GM12878 (cell line): ENCODE measurements at regions not wholly inside any gene's neighbourhood (a gene's known extent, or its start where the extent isn't known, plus 50 kb on each side); places are given as distances from the start of the nearest gene placed in this dataset.

Experiments used
- ATAC-seq: fragments of 200-7000 bp; cut with Tn5 transposase; 3 replicates; pipeline ENCODE4 v1.9.1; 2020; ENCODE audit warnings: mild to moderate bottlenecking, moderate library complexity
- BruUV-seq: library from RNA; stranded (reverse); fragments of 400-500 nt; replicated peaks from 2 replicates; lab custom pipeline; 2021; lab: Mats Ljungman, UMichigan
- CTCF ChIA-PET: fragments of 300-600 bp; sonication (Branson Sonifier 250); formaldehyde crosslinking; extraction: SDS; loops from one replicate; lab custom pipeline; 2021; ENCODE audit warnings: inconsistent platforms; lab: Yijun Ruan, JAX
- POLR2A ChIA-PET: fragments of 350-600 bp; formaldehyde crosslinking; extraction: SDS; loops from one replicate; lab custom pipeline; 2021; ENCODE audit warnings: inconsistent platforms; lab: Charles Lee
- RAD21 ChIA-PET: fragments of 300-600 bp; sonication (Branson Sonifier 250); formaldehyde crosslinking; loops from one replicate; lab custom pipeline; 2023; ENCODE audit warnings: antibody characterized with exemption; ENCODE audit not compliant: unreplicated experiment; lab: Charles Lee
- SMC1A ChIA-PET: fragments of 300-600 bp; sonication (Branson Sonifier 250); formaldehyde crosslinking; loops from one replicate; lab custom pipeline; 2023; ENCODE audit not compliant: unreplicated experiment, uncharacterized antibody; lab: Charles Lee
- DNase-seq: peaks from one replicate; pipeline ENCODE4 v3.0.0-alpha.2; 2011; ENCODE audit warnings: low read depth, low spot score
- FAIRE-seq: peaks from 3 replicates; lab custom pipeline; 2011; peaks lifted over from hg19 to GRCh38; lab: Jason Lieb, UNC
- H2AFZ ChIP-seq: 2 replicates; pipeline ENCODE4 v1.6.0; 2011; ENCODE audit warnings: low read depth, low read length, control low read depth; ENCODE audit not compliant: control insufficient read depth
- H3K27ac ChIP-seq: 2 replicates; pipeline ENCODE4 v1.5.1; 2011; ENCODE audit warnings: control low read depth; ENCODE audit not compliant: control insufficient read depth, insufficient read depth
- H3K27me3 ChIP-seq, 2 experiments: replicated peaks in 1 of 2; 2 replicates each; pipeline versions ENCODE4 v1.6.0 to v1.6.1; 2011; ENCODE audit warnings: low read length in 1 of 2; ENCODE audit not compliant: control insufficient read depth in 2 of 2, insufficient read depth in 2 of 2
- H3K36me3 ChIP-seq, 2 experiments: 2 replicates each; pipeline ENCODE4 v1.5.1; 2011; ENCODE audit warnings: low read length in 1 of 2; ENCODE audit not compliant: control insufficient read depth in 2 of 2, insufficient read depth in 2 of 2
- H3K4me1 ChIP-seq: 2 replicates; pipeline ENCODE4 v1.6.1; 2011; ENCODE audit warnings: mild to moderate bottlenecking, low read length, moderate library complexity, mixed read lengths; ENCODE audit not compliant: control insufficient read depth, insufficient read depth
- H3K4me2 ChIP-seq: 2 replicates; pipeline ENCODE4 v1.6.0; 2011; ENCODE audit warnings: control low read depth; ENCODE audit not compliant: control insufficient read depth, insufficient read depth
- H3K4me3 ChIP-seq: fragments of 200-600 bp; sonication (generic); 2 replicates; pipeline ENCODE4 v1.5.1; 2016
- H3K79me2 ChIP-seq: 2 replicates; pipeline ENCODE4 v1.6.0; 2011; ENCODE audit warnings: low read length; ENCODE audit not compliant: control insufficient read depth, insufficient read depth
- H3K9ac ChIP-seq: 2 replicates; pipeline ENCODE4 v1.8.0; 2011; ENCODE audit warnings: low read length, control low read depth, mixed read lengths; ENCODE audit not compliant: control insufficient read depth, insufficient read depth
- H3K9me3 ChIP-seq: replicated peaks from 3 replicates; pipeline ENCODE4 v1.5.1; 2011; ENCODE audit warnings: mild to moderate bottlenecking, low read length; ENCODE audit not compliant: control insufficient read depth, insufficient read depth
- H4K20me1 ChIP-seq: 2 replicates; pipeline ENCODE4 v1.6.0; 2011; ENCODE audit not compliant: control insufficient read depth, insufficient read depth
- CBX3 ChIP-seq: fragments of 200-600 bp; sonication (generic); IDR thresholded peaks from 2 replicates; pipeline ENCODE4 v1.6.1; 2016; ENCODE audit warnings: low read depth, borderline replicate concordance
- CEBPB ChIP-seq, 2 experiments: fragments of 150-350 bp in 1 of 2; IDR thresholded peaks; 2 replicates each; pipeline ENCODE4 v1.6.1; 2012 to 2014; ENCODE audit warnings: low read depth in 2 of 2, low read length in 2 of 2, borderline replicate concordance in 1 of 2, inconsistent platforms in 1 of 2
- E2F8 ChIP-seq: fragments of 450-650 bp; IDR thresholded peaks from 2 replicates; pipeline ENCODE4 v1.6.1; 2018; ENCODE audit warnings: mild to moderate bottlenecking, low read depth, moderate library complexity; ENCODE audit not compliant: partially characterized antibody
- EGR1 ChIP-seq, 2 experiments: IDR thresholded peaks; 1 replicate in 1 of 2; 2 replicates in 1 of 2; pipeline ENCODE4 v1.6.1; 2011 to 2012; ENCODE audit warnings: low read depth in 2 of 2, low read length in 2 of 2, borderline replicate concordance in 1 of 2, mild to moderate bottlenecking in 1 of 2, moderate library complexity in 1 of 2
- GABPA ChIP-seq: IDR thresholded peaks from 2 replicates; pipeline ENCODE4 v1.6.1; 2014; ENCODE audit warnings: antibody characterized with exemption, low read depth, mild to moderate bottlenecking, inconsistent platforms
- IRF3 ChIP-seq: fragments of 450-650 bp; IDR thresholded peaks from 2 replicates; pipeline ENCODE4 v1.6.1; 2014; ENCODE audit warnings: mild to moderate bottlenecking
- KLF5 ChIP-seq: fragments of 450-650 bp; IDR thresholded peaks from 2 replicates; pipeline ENCODE4 v1.6.1; 2014; ENCODE audit warnings: mild to moderate bottlenecking; ENCODE audit not compliant: partially characterized antibody
- RAD51 ChIP-seq: fragments of 450-650 bp; IDR thresholded peaks from 2 replicates; pipeline ENCODE4 v1.6.1; 2016; ENCODE audit warnings: moderate library complexity, mild to moderate bottlenecking, inconsistent platforms
- RB1 ChIP-seq: fragments of 450-650 bp; formaldehyde crosslinking; IDR thresholded peaks from 2 replicates; pipeline ENCODE4 v1.6.1; 2017; ENCODE audit warnings: mild to moderate bottlenecking, borderline replicate concordance
- ZSCAN29 ChIP-seq: fragments of 450-650 bp; IDR thresholded peaks from 2 replicates; pipeline ENCODE4 v1.6.1; 2017; ENCODE audit warnings: mild to moderate bottlenecking, moderate library complexity
- in situ Hi-C: fragments of 300-500 bp; cut with MboI; formaldehyde crosslinking; loops from 9 replicates; pipeline ENCODE4 v1.14.3; 2018; ENCODE audit warnings: mixed read lengths
- intact Hi-C: fragments of 100-400 bp; cut with micrococcal nuclease; formaldehyde crosslinking; loops from one replicate; pipeline ENCODE4 v1.14.2; 2022; ENCODE audit not compliant: unreplicated experiment

- no peak for TF ChIP-seq E2F8
Measured at GRCh38 chr3:118292841-118293240, 741.8 kb downstream of the IGSF11 start (continued).

GRCh38 chr3:118298133-118298532 is 736.5 kb downstream of the IGSF11 start:
- H3K4me1 ChIP-seq, result no peaks in the 10 kb centered on the region
- TF ChIP-seq RB1 (no peak), EGR1 (IDR thresholded peaks at IDR 0.05; ENCODE audit: borderline replicate concordance in 1 of 2, low read depth in 2 of 2, low read length in 2 of 2) (no peak), ZSCAN29 (no peak), IRF3 (no peak), CEBPB (IDR thresholded peaks at IDR 0.05; ENCODE audit: borderline replicate concordance in 1 of 2, low read depth in 2 of 2, low read length in 2 of 2) (no peak), RAD51 (no peak), CBX3 (no peak), GABPA (no peak), KLF5 (no peak)
- POLR2A ChIA-PET, result interaction anchor here (0.6 kb wide), 1 partner anchor 963 kb away, joined by 11 read pairs; no protein-coding TSS in a partner anchor
- no peaks in the 10 kb centered on the region for H3K27me3 ChIP-seq
- intact Hi-C loops, result no loop called here
- BruUV-seq, result no TSS peak
- no peak overlapping the region for H2AFZ ChIP-seq
- in situ Hi-C loops, result no loop called here
- H3K4me3 ChIP-seq, result no peak overlapping the region
- H4K20me1 ChIP-seq, result no peaks in the 10 kb centered on the region
- no peak overlapping the region for H3K9ac ChIP-seq
- RAD21 ChIA-PET, result no interaction called here
- H3K4me2 ChIP-seq, result no peak overlapping the region
- no peak for FAIRE-seq
- SMC1A ChIA-PET, result no interaction called here
- no peaks in the 10 kb centered on the region for H3K36me3 ChIP-seq
- CTCF ChIA-PET, result interaction anchor here (1.0 to 1.1 kb wide), 2 partner anchors 14 to 115 kb away, joined by 3 to 5 read pairs; no protein-coding TSS in a partner anchor
- peak; percentile 78 for ATAC-seq
- no peaks in the 10 kb centered on the region for H3K79me2 ChIP-seq
- H3K27ac ChIP-seq, result no peak overlapping the region
- DNase-seq, result no peak
- H3K9me3 ChIP-seq, result no peaks in the 10 kb centered on the region
